ENCODE measurements at regions not wholly inside any gene's neighbourhood (a gene's known extent, or its start where the extent isn't known, plus 50 kb on each side); places are given as distances from the start of the nearest gene placed in this dataset.
"Not testable (repeated sequence)": the region's sequence is repeated elsewhere in the genome, so short reads cannot be mapped to it uniquely, and the experiment has no call there.

GRCh38 chr2:43146083-43146482 is 80.3 kb downstream of the ZFP36L2 start:
- DNase-seq (ENCODE audit: low read depth), result no peak

- no peak for DNase-seq (ENCODE audit: low read depth)
These were observed 82.1 kb downstream of the ZFP36L2 start for GRCh38 chr2:43144263-43144662.

GRCh38 chr2:43143756-43144155 is 82.7 kb downstream of the ZFP36L2 start:
- DNase-seq (ENCODE audit: low read depth), result no peak

- DNase-seq (ENCODE audit: low read depth), result no peak
These were observed 83.4 kb downstream of the ZFP36L2 start for GRCh38 chr2:43142921-43143438.

- not testable (repeated sequence) for DNase-seq (ENCODE audit: low read depth)
These were observed 84.7 kb downstream of the ZFP36L2 start for GRCh38 chr2:43141636-43142151.

GRCh38 chr2:43139996-43140621 is 86.3 kb downstream of the ZFP36L2 start:
- no peak for DNase-seq (ENCODE audit: low read depth)

GRCh38 chr2:43139501-43139900 is 86.9 kb downstream of the ZFP36L2 start:
- DNase-seq (ENCODE audit: low read depth), result no peak

GRCh38 chr2:43138441-43138840 is 88.0 kb downstream of the ZFP36L2 start:
- DNase-seq (ENCODE audit: low read depth), result no peak

GRCh38 chr2:43136876-43137275 is 89.5 kb downstream of the ZFP36L2 start:
- DNase-seq (ENCODE audit: low read depth), result no peak

GRCh38 chr2:43136011-43136799 is 90.2 kb downstream of the ZFP36L2 start:
- DNase-seq (ENCODE audit: low read depth), result no peak

GRCh38 chr2:43135583-43135982 is 90.8 kb downstream of the ZFP36L2 start:
- no peak for DNase-seq (ENCODE audit: low read depth)

GRCh38 chr2:43134571-43134889 is 91.9 kb downstream of the ZFP36L2 start:
- no peak for DNase-seq (ENCODE audit: low read depth)

- no peak for DNase-seq (ENCODE audit: low read depth)
These were observed 92.5 kb downstream of the ZFP36L2 start for GRCh38 chr2:43133708-43134570.

- no peak for DNase-seq (ENCODE audit: low read depth)
These were observed 93.1 kb downstream of the ZFP36L2 start for GRCh38 chr2:43133336-43133707.

GRCh38 chr2:43132683-43133301 is 93.6 kb downstream of the ZFP36L2 start:
- no peak for DNase-seq (ENCODE audit: low read depth)

GRCh38 chr2:43131890-43132682 is 94.3 kb downstream of the ZFP36L2 start:
- DNase-seq (ENCODE audit: low read depth), result no peak

- peak; percentile 89 for DNase-seq (ENCODE audit: low read depth)
These were observed 95.1 kb downstream of the ZFP36L2 start for GRCh38 chr2:43131051-43131889.

- DNase-seq (ENCODE audit: low read depth), result no peak
These were observed 95.9 kb downstream of the ZFP36L2 start for GRCh38 chr2:43130548-43130875.

- no peak for DNase-seq (ENCODE audit: low read depth)
These were observed 96.5 kb downstream of the ZFP36L2 start for GRCh38 chr2:43129676-43130547.
